ENCODE measurements at regions not wholly inside any gene's neighbourhood (a gene's known extent, or its start where the extent isn't known, plus 50 kb on each side); places are given as distances from the start of the nearest gene placed in this dataset.

GRCh38 chr1:30275926-30276764 is 447.2 kb downstream of the MATN1 start:
- DNase-seq (ENCODE audit: low read depth) = no peak

- no peak for DNase-seq (ENCODE audit: low read depth)
Observed at GRCh38 chr1:30274976-30275621, 448.3 kb downstream of the MATN1 start.

GRCh38 chr1:30274173-30274970 is 449.0 kb downstream of the MATN1 start:
- DNase-seq (ENCODE audit: low read depth) = no peak

- DNase-seq (ENCODE audit: low read depth) = no peak
Observed at GRCh38 chr1:30273456-30273855, 449.9 kb downstream of the MATN1 start.

GRCh38 chr1:30273021-30273325 is 450.4 kb downstream of the MATN1 start:
- DNase-seq (ENCODE audit: low read depth) = no peak

- no peak for DNase-seq (ENCODE audit: low read depth)
Observed at GRCh38 chr1:30272277-30273020, 450.9 kb downstream of the MATN1 start.

- DNase-seq (ENCODE audit: low read depth) = no peak
Observed at GRCh38 chr1:30271401-30272276, 451.7 kb downstream of the MATN1 start.

GRCh38 chr1:30270461-30270860 is 452.9 kb downstream of the MATN1 start:
- DNase-seq (ENCODE audit: low read depth) = no peak

- no peak for DNase-seq (ENCODE audit: low read depth)
Observed at GRCh38 chr1:30268923-30269666, 454.3 kb downstream of the MATN1 start.

- DNase-seq (ENCODE audit: low read depth) = no peak
Observed at GRCh38 chr1:30267856-30268255, 455.5 kb downstream of the MATN1 start.

- DNase-seq (ENCODE audit: low read depth) = no peak
Observed at GRCh38 chr1:30267046-30267445, 456.3 kb downstream of the MATN1 start.

- DNase-seq (ENCODE audit: low read depth) = no peak
Observed at GRCh38 chr1:30265127-30266070, 458.0 kb downstream of the MATN1 start.

GRCh38 chr1:30264672-30265025 is 458.7 kb downstream of the MATN1 start:
- no peak for DNase-seq (ENCODE audit: low read depth)

- DNase-seq (ENCODE audit: low read depth) = no peak
Observed at GRCh38 chr1:30263888-30264671, 459.3 kb downstream of the MATN1 start.

- DNase-seq (ENCODE audit: low read depth) = no peak
Observed at GRCh38 chr1:30263405-30263804, 460.0 kb downstream of the MATN1 start.

- no peak for DNase-seq (ENCODE audit: low read depth)
Observed at GRCh38 chr1:30262158-30262557, 461.2 kb downstream of the MATN1 start.

- no peak for DNase-seq (ENCODE audit: low read depth)
Observed at GRCh38 chr1:30260318-30260717, 463.1 kb downstream of the MATN1 start.

GRCh38 chr1:30259631-30260030 is 463.8 kb downstream of the MATN1 start:
- DNase-seq (ENCODE audit: low read depth) = no peak
